ENCODE measurements at regions not wholly inside any gene's neighbourhood (a gene's known extent, or its start where the extent isn't known, plus 50 kb on each side); places are given as distances from the start of the nearest gene placed in this dataset.

- no peak for DNase-seq (ENCODE audit: low read depth in 2 of 2)
These were observed 203.1 kb downstream of the TM9SF2 start for GRCh38 chr13:99704390-99704789.

- DNase-seq (ENCODE audit: low read depth in 2 of 2): no peak
These were observed 202.6 kb downstream of the TM9SF2 start for GRCh38 chr13:99703908-99704307.

GRCh38 chr13:99702687-99703319 lies 201.5 kb downstream of the TM9SF2 start:
- DNase-seq (ENCODE audit: low read depth in 2 of 2): no peak

GRCh38 chr13:99700468-99700867 lies 199.2 kb downstream of the TM9SF2 start:
- DNase-seq (ENCODE audit: low read depth in 2 of 2): no peak

- DNase-seq (ENCODE audit: low read depth in 2 of 2): no peak
These were observed 197.5 kb downstream of the TM9SF2 start for GRCh38 chr13:99698816-99699099.

GRCh38 chr13:99698010-99698815 lies 196.9 kb downstream of the TM9SF2 start:
- DNase-seq (ENCODE audit: low read depth in 2 of 2): no peak

GRCh38 chr13:99695857-99696256 lies 194.6 kb downstream of the TM9SF2 start:
- DNase-seq (ENCODE audit: low read depth in 2 of 2): no peak

GRCh38 chr13:99693852-99694611 lies 192.8 kb downstream of the TM9SF2 start:
- DNase-seq (ENCODE audit: low read depth in 2 of 2): no peak

GRCh38 chr13:99693351-99693750 lies 192.1 kb downstream of the TM9SF2 start:
- no peak for DNase-seq (ENCODE audit: low read depth in 2 of 2)

GRCh38 chr13:99692854-99693253 lies 191.6 kb downstream of the TM9SF2 start:
- no peak for DNase-seq (ENCODE audit: low read depth in 2 of 2)

- no peak for DNase-seq (ENCODE audit: low read depth in 2 of 2)
These were observed 190.3 kb downstream of the TM9SF2 start for GRCh38 chr13:99691552-99691951.

- DNase-seq (ENCODE audit: low read depth in 2 of 2): no peak
These were observed 189.3 kb downstream of the TM9SF2 start for GRCh38 chr13:99690426-99691174.

- no peak for DNase-seq (ENCODE audit: low read depth in 2 of 2)
These were observed 188.7 kb downstream of the TM9SF2 start for GRCh38 chr13:99689955-99690354.

GRCh38 chr13:99688776-99689175 lies 187.5 kb downstream of the TM9SF2 start:
- no peak for DNase-seq (ENCODE audit: low read depth in 2 of 2)

GRCh38 chr13:99687723-99688397 lies 186.6 kb downstream of the TM9SF2 start:
- DNase-seq (ENCODE audit: low read depth in 2 of 2): no peak

- DNase-seq (ENCODE audit: low read depth in 2 of 2): no peak
These were observed 185.7 kb downstream of the TM9SF2 start for GRCh38 chr13:99686944-99687411.

- DNase-seq (ENCODE audit: low read depth in 2 of 2): no peak
These were observed 184.9 kb downstream of the TM9SF2 start for GRCh38 chr13:99686157-99686572.

GRCh38 chr13:99681695-99682094 lies 180.4 kb downstream of the TM9SF2 start:
- no peak for DNase-seq (ENCODE audit: low read depth in 2 of 2)

- peak in 1 of 2 donors; percentile 44 for DNase-seq (ENCODE audit: low read depth in 2 of 2)
These were observed 176.1 kb downstream of the TM9SF2 start for GRCh38 chr13:99677116-99677951.

- no peak for DNase-seq (ENCODE audit: low read depth in 2 of 2)
These were observed 170.5 kb downstream of the TM9SF2 start for GRCh38 chr13:99671746-99672145.
